Activated T-cell treated with anti-CD3 and anti-CD28 coated beads, Interleukin-2, amount 50 U/mL, for 24 hours (primary cell): ENCODE measurements at regions not wholly inside any gene's neighbourhood (a gene's known extent, or its start where the extent isn't known, plus 50 kb on each side); places are given as distances from the start of the nearest gene placed in this dataset.

Experiments
- DNase-seq: peaks from one replicate; pipeline ENCODE4 v3.0.0-alpha.2; 2020
- H3K27ac Mint-ChIP-seq: 2 replicates; pipeline ENCODE4 v1.8.0; 2020; ENCODE audit warnings: mild to moderate bottlenecking, mixed read lengths
- H3K27me3 Mint-ChIP-seq: 2 replicates; pipeline ENCODE4 v1.8.0; 2020; ENCODE audit warnings: mixed read lengths
- H3K36me3 Mint-ChIP-seq: 2 replicates; pipeline ENCODE4 v1.8.0; 2020; ENCODE audit warnings: low read depth, mixed read lengths
- H3K4me1 Mint-ChIP-seq: 2 replicates; pipeline ENCODE4 v1.8.0; 2020; ENCODE audit warnings: low read depth, mixed read lengths
- H3K4me3 Mint-ChIP-seq: 2 replicates; pipeline ENCODE4 v1.8.0; 2020; ENCODE audit warnings: mild to moderate bottlenecking, moderate library complexity, mixed read lengths
- H3K9me3 Mint-ChIP-seq: 2 replicates; pipeline ENCODE4 v1.8.0; 2020; ENCODE audit warnings: mixed read lengths

DNA sequence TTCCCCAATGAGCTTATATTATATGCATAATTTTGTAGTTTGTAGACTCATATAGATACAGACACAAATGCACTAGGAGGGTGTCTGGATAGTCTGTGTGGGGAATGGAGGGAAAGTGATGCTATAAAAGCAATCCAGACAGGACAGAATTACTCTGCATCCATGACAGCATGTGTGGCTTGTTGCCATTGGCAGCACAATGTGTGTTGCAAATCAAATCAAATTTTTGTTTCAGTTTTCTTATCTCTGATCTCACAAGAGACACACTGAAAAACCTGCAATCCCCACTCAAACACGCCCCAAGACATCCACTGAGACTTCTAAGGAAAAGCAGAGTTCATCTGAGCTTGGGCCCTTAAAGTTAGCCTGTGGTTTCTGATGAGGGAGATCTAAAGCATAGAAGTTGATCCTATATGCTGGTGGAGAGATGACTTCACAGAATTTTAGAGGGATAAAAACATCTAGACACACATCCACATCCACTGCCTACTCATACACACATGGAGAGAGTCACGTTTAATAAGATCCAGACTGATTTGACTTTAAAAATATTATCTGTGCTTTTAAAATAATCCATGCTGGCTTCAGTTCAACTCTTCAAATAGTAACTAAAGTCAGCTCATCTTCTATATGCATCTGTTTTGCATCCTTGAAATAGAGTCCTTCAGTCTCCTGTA, 313.0 kb upstream of the PLXNA2 start:
- peaks cover 2% of the 10 kb centered on the region for H3K27me3 Mint-ChIP-seq
- H3K27ac Mint-ChIP-seq = no peak overlapping the region
- no peak for DNase-seq
- H3K9me3 Mint-ChIP-seq = no peaks in the 10 kb centered on the region
- H3K36me3 Mint-ChIP-seq = no peaks in the 10 kb centered on the region
- no peak overlapping the region for H3K4me3 Mint-ChIP-seq
- H3K4me1 Mint-ChIP-seq = no peaks in the 10 kb centered on the region

DNA sequence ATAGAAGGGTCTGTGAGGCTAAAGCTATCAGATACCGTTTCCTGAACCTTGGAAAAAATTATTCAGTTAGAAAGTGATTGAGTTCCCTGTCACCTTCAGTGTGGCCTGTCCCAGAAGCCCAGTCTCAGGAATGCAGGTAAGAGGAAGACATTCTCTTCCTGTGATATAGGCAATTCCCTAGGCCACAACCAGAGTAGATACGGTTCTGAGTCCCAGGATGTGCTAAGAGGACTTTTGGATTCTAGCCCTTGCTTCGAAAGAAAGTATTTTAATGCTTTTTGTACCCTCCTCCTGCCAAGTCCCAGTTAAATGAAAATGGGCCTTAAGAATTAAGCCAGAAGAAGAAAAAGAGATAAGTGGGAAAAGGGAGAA, 313.5 kb upstream of the PLXNA2 start:
- H3K4me1 Mint-ChIP-seq = no peaks in the 10 kb centered on the region
- no peaks in the 10 kb centered on the region for H3K9me3 Mint-ChIP-seq
- H3K27me3 Mint-ChIP-seq = peaks cover 2% of the 10 kb centered on the region
- H3K27ac Mint-ChIP-seq = no peak overlapping the region
- no peak for DNase-seq
- no peak overlapping the region for H3K4me3 Mint-ChIP-seq
- H3K36me3 Mint-ChIP-seq = no peaks in the 10 kb centered on the region

DNA sequence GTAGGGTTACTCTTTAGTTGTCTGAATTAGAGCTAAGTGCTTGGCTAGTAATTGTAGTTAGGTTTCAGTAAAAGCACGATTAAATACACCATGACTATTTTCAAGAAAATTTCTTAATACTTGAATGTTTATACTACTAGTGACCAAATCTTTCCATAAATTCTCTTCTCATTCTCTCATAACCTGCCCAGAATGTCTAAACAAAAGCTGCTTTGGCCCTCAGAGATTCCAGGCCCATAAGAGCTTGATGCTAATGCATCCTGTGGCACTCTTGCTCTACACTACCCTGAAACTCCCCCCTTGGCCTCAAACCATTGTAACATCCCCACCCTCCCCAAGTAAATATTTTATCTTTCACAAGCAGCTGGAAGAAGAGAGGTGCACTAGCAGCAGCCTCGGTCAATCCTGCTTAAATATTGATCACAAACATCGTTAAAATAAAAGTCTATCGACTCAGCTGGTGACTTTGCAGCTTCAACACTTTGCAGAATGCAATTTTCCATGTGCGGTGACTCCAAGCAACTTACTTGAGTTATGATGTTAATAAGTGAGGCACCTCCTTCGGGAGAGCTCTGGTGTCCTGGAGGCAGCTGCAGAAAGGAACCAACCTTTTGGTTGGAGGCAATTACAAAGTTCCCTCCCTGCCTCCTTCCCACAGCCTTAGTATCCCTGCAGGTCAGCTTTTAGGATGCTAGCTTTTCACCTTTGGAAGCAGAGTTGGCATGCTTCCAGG, 315.6 kb upstream of the PLXNA2 start:
- H3K36me3 Mint-ChIP-seq = no peaks in the 10 kb centered on the region
- no peaks in the 10 kb centered on the region for H3K9me3 Mint-ChIP-seq
- no peaks in the 10 kb centered on the region for H3K4me1 Mint-ChIP-seq
- H3K4me3 Mint-ChIP-seq = no peak overlapping the region
- no peak for DNase-seq
- H3K27me3 Mint-ChIP-seq = peaks cover 3% of the 10 kb centered on the region
- no peak overlapping the region for H3K27ac Mint-ChIP-seq

DNA sequence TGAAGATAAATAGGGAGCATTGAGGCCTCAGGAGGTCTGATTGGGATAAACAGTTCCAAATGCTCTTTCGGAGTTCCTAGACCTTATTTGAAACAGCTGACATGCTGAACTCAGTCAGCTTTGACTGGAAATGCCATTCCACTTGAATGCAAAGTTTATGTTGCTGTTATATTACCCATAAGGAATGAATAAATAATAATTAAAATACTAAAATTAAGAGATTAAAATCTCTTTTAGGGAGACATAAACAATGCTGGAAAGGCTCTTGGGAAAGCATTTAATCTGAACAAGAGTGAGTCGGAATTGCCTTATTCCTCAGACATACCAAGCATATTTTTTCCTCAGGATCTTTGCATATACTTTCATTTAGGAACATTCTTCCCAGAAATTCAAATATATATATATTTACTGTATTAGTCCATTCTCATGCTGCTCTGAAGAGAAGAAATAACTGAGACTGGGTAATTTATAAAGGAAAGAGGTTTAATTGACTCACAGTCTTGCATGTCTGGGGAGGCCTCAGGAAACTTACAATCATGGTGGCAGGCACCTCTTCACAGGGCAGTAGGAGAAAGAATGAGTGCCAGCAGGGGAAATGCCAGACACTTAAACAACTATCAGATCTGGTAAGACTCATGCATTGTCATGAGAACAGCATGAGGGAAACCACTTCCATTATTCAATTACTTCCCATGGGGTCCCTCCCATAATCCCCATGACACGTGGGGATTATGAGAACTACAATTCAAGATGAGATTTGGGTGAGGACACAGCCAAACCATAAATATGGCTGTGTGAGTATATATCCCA, 318.2 kb upstream of the PLXNA2 start:
- H3K4me1 Mint-ChIP-seq = no peaks in the 10 kb centered on the region
- no peak for DNase-seq
- H3K4me3 Mint-ChIP-seq = no peak overlapping the region
- H3K27ac Mint-ChIP-seq = no peak overlapping the region
- peaks cover 7% of the 10 kb centered on the region for H3K27me3 Mint-ChIP-seq
- no peaks in the 10 kb centered on the region for H3K36me3 Mint-ChIP-seq
- no peaks in the 10 kb centered on the region for H3K9me3 Mint-ChIP-seq

DNA sequence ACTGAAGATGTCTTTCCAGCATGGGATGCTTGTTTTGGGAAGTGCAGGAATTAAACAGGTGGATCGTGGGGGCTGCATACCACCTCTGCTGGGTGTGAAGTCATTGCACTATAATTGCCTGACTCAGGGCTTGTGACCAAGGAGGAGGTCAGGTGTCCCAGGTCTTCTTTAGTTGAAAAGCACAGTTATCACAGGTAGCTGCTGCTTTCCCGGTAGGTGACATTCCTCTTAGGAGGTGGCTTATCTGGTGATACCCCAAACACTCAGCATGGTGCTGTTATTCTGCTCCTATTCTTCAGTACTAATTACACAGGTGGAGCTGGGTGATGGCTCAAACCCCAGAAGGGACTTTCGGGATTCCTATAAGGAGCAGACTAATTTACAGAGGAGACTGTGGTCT, 320.3 kb upstream of the PLXNA2 start:
- DNase-seq = no peak
- no peak overlapping the region for H3K4me3 Mint-ChIP-seq
- H3K9me3 Mint-ChIP-seq = peaks cover 4% of the 10 kb centered on the region
- H3K27me3 Mint-ChIP-seq = peaks cover 16% of the 10 kb centered on the region
- H3K36me3 Mint-ChIP-seq = no peaks in the 10 kb centered on the region
- H3K4me1 Mint-ChIP-seq = no peaks in the 10 kb centered on the region
- no peak overlapping the region for H3K27ac Mint-ChIP-seq

DNA sequence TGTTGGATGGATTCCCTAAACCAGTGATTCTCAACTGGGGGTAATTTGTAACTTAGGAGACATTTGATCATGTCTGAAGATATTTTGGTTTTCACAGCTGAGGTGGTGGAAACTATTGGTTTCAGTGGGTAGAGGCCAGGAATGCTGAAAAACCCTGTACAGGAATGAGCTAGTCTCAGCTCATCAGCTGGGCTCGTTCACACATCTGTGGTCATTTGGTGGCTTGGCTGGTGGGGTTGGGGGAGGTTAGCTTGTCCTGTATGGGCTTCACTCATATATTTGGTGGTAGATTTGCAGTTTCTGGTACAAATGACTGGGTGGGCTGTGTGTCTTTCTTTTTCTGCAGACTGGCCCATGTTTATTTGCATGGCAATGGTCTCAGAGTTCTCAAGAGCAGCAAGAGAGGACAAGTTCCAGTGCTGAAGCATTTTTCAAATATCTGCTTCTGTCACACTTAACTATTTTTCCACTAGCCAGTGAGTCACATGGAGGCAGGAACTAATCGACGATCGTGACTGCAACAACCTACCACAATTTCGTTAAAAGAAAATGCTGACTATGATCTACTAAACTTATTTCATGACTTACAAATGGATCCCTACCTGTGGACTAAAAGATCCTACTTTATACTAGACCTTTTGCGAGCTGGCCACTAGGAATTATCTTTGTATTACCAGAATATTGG, 321.7 kb upstream of the PLXNA2 start:
- peaks cover 4% of the 10 kb centered on the region for H3K9me3 Mint-ChIP-seq
- H3K27ac Mint-ChIP-seq = no peak overlapping the region
- DNase-seq = no peak
- H3K27me3 Mint-ChIP-seq = peaks cover 16% of the 10 kb centered on the region
- H3K36me3 Mint-ChIP-seq = no peaks in the 10 kb centered on the region
- no peak overlapping the region for H3K4me3 Mint-ChIP-seq
- H3K4me1 Mint-ChIP-seq = no peaks in the 10 kb centered on the region

DNA sequence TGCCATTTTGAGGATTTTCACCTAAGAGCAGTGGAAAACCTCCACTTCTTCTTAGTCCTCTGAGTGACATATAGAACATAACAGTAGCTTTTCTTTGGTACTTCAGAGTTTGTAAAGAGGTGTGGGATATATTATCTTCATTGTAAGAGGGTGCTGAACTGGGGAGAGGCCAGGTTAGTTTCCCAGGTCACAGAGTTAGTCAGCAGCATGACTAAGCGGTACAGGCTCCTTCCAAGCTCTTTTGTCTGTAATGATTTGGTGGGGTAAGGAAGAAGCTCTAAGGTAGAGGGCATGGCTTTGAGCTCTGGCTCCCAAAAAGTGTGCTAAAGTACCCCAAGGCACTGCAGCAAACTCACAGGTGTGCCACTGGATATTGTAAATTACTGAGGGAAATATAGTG, 325.0 kb upstream of the PLXNA2 start:
- Mint-ChIP-seq H3K9me3 (peaks cover 4% of the 10 kb centered on the region), H3K36me3 (no peaks in the 10 kb centered on the region), H3K27me3 (peaks cover 14% of the 10 kb centered on the region), H3K4me3 (no peak overlapping the region), H3K27ac (no peak overlapping the region), H3K4me1 (no peaks in the 10 kb centered on the region)
- DNase-seq = no peak

DNA sequence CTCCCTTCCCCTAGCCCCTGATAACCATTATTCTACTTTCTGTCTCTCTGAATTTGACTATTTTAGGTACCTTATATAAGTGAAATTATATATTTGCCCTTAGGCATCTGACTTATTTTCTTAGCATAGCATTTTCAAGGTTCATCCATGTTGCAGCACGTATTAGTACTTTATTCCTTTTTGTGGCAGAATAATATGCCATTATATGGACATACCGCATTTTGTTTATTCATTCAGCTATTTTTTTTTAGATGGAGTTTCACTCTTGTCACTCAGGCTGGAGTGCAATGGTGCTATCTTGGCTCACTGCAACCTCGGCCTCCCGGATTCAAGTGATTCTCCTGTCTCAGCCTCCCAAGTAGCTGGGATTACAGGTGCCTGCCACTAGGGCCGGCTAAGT, 326.2 kb upstream of the PLXNA2 start:
- Mint-ChIP-seq H3K27me3 (peaks cover 11% of the 10 kb centered on the region), H3K36me3 (no peaks in the 10 kb centered on the region), H3K9me3 (peaks cover 4% of the 10 kb centered on the region), H3K27ac (no peak overlapping the region), H3K4me1 (no peaks in the 10 kb centered on the region), H3K4me3 (no peak overlapping the region)
- no peak for DNase-seq

DNA sequence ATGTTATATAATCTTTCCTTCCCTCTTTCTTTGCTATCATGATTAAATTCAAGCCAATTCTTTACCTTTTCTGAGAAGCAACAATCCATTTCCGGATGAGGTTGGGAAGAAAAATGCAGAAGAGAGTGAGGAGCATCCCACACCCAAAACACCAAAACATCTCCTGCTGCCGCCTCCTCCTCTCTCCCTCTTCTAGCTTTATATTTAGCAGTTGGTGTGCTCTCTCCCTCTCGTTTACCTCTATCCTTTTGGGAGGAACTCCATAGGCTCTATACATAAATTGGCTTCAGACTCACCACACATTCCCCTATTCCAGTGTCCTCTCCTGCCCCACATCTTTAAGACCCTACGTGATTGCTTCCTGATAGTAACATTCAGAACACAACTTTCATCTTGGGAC, 332.2 kb upstream of the PLXNA2 start:
- Mint-ChIP-seq H3K36me3 (no peaks in the 10 kb centered on the region), H3K4me3 (no peak overlapping the region), H3K9me3 (no peaks in the 10 kb centered on the region), H3K27ac (no peak overlapping the region), H3K4me1 (no peaks in the 10 kb centered on the region), H3K27me3 (peaks cover 2% of the 10 kb centered on the region)
- no peak for DNase-seq

DNA sequence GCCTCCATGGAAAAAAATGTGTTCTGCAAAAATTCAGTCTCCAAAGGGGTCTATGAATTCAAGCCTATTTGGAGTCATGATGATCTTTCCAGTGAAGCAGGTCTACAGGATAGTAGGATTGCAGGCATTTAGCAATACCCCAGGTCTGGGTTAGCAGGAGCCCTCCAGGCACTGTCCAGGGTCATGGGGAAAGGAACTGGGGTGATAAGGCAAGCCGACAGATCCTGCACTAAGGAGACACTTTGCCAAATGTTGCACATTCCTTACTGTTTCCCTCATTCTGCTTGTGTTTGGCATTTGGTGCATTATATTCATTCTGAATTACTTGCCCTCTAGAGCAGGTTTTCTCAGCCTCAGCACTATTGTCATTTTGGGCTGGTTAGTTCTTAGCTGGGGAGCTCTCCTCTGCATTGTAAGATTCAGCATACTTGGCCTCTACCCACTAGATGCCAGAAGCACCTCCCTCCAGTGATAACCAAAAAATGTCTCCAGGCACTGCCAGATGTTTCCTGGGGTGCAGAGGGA, 333.3 kb upstream of the PLXNA2 start:
- no peaks in the 10 kb centered on the region for H3K4me1 Mint-ChIP-seq
- H3K9me3 Mint-ChIP-seq = no peaks in the 10 kb centered on the region
- peaks cover 2% of the 10 kb centered on the region for H3K27me3 Mint-ChIP-seq
- no peak overlapping the region for H3K4me3 Mint-ChIP-seq
- no peaks in the 10 kb centered on the region for H3K36me3 Mint-ChIP-seq
- H3K27ac Mint-ChIP-seq = no peak overlapping the region
- no peak for DNase-seq

DNA sequence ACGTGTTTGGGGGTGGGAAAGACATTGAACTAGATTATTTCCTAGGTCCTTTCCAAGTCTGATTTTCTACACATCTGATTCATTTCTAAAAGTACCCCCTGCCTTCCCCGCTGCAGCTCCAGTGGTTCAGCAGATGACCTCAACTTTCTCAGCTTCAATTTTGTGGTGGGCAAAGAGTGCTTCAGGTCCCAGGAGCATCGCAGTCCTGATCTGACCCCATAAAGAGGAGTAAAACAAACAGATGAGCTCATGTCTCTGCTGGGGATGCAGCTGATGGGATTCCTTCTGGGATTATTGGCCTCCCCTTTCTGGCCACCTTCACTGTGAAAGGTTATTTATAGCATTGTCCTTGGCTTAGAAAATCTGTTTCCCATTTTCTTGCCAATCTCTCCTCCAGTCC, 337.0 kb upstream of the PLXNA2 start:
- Mint-ChIP-seq H3K4me3 (no peak overlapping the region), H3K4me1 (no peaks in the 10 kb centered on the region), H3K27ac (no peak overlapping the region), H3K9me3 (no peaks in the 10 kb centered on the region), H3K36me3 (no peaks in the 10 kb centered on the region), H3K27me3 (no peaks in the 10 kb centered on the region)
- DNase-seq = no peak

DNA sequence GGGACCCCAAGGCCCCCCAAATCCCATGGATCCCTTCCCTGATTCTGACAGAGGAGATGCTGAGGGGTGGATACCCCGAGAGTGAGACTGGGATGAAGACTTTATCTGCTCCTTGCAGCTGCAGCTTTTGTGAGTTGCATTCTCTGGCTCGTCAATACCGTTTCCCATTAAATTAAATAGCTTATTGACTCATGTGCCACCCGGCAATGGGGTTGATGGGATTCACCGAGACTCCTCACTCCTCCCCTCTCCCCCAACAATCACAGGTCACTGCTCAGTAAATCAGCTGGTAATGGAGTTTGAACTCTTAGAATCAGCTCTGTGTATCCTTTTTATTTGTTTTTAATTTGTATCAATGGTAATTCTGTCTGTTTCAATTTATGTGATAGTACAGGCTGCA, 337.5 kb upstream of the PLXNA2 start:
- H3K9me3 Mint-ChIP-seq = no peaks in the 10 kb centered on the region
- H3K27me3 Mint-ChIP-seq = no peaks in the 10 kb centered on the region
- H3K4me1 Mint-ChIP-seq = no peaks in the 10 kb centered on the region
- no peak for DNase-seq
- no peak overlapping the region for H3K4me3 Mint-ChIP-seq
- H3K27ac Mint-ChIP-seq = no peak overlapping the region
- no peaks in the 10 kb centered on the region for H3K36me3 Mint-ChIP-seq

DNA sequence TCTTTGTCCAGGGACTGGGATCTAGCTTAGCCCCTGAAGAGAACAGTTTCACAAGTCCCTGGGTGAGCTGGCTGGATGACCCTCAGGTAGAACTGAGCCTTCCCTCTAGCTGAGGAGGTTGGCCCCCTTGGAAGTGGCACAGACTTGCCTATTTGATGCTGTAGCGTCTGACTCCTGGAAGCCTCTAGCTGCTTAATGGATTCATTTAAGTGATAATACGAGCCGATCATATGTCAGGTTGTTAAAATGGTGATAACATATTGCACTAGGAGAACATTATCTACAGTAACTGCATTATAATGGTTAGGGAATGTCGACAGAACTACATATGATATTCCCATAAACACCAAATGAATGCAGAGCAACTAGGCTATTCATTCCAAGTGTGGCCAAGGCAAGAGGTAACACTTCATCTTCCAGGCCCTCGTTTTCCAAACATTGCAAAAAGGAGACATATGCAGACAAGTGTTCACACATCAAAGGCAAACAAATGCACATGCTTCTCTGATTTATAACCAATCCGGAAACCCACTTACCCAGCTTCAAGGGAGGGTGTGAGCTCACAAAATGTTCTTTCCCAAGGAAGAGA, 340.1 kb upstream of the PLXNA2 start:
- no peaks in the 10 kb centered on the region for H3K27me3 Mint-ChIP-seq
- no peak overlapping the region for H3K27ac Mint-ChIP-seq
- H3K4me1 Mint-ChIP-seq = no peaks in the 10 kb centered on the region
- H3K9me3 Mint-ChIP-seq = no peaks in the 10 kb centered on the region
- no peaks in the 10 kb centered on the region for H3K36me3 Mint-ChIP-seq
- no peak for DNase-seq
- no peak overlapping the region for H3K4me3 Mint-ChIP-seq

DNA sequence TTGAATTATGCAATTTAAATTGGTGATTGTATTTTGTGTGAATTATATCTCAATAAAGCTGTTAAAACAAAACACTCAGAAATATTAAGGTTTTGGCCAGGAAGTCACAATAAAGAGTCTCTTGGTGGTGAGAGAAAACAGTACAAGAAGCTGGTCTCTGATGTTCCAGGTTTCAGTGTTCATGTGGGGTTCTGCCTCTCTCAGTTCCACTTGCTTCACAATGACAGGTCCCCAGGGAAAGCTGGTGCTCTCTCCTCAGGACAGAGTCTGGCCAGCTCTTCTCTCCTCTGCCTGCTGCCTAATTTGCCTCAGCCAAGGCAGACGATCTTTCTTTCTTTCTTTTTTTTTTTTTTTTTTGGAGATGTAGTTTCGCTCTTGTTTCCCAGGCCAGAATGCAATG, 342.9 kb upstream of the PLXNA2 start:
- no peak overlapping the region for H3K4me3 Mint-ChIP-seq
- peaks cover 3% of the 10 kb centered on the region for H3K27me3 Mint-ChIP-seq
- no peaks in the 10 kb centered on the region for H3K4me1 Mint-ChIP-seq
- no peak for DNase-seq
- H3K27ac Mint-ChIP-seq = no peak overlapping the region
- no peaks in the 10 kb centered on the region for H3K36me3 Mint-ChIP-seq
- no peaks in the 10 kb centered on the region for H3K9me3 Mint-ChIP-seq
